IMR-90 (cell line): ENCODE measurements at regions not wholly inside any gene's neighbourhood (a gene's known extent, or its start where the extent isn't known, plus 50 kb on each side); places are given as distances from the start of the nearest gene placed in this dataset.

Experiments used
- ATAC-seq: fragments of 200-7000 bp; cut with Tn5 transposase; 2 replicates; pipeline ENCODE4 v1.9.1; 2020; ENCODE audit warnings: low read depth, mild to moderate bottlenecking, moderate library complexity
- BruUV-seq: library from RNA; stranded (reverse); fragments of 400-500 nt; replicated peaks from 2 replicates; lab custom pipeline; 2021; lab: Mats Ljungman, UMichigan
- CTCF ChIA-PET: fragments of 300-600 bp; formaldehyde crosslinking; extraction: SDS; loops from one replicate; lab custom pipeline; 2021; ENCODE audit warnings: antibody characterized with exemption; lab: Yijun Ruan, JAX
- POLR2A ChIA-PET: fragments of 300-600 bp; sonication (Branson Sonifier 250); formaldehyde crosslinking; loops from one replicate; lab custom pipeline; 2022; ENCODE audit warnings: antibody characterized with exemption; ENCODE audit not compliant: unreplicated experiment; lab: Charles Lee
- DNase-seq: peaks from one replicate; pipeline ENCODE4 v3.0.0; 2013
- H2AFZ ChIP-seq: replicated peaks from 2 replicates; pipeline ENCODE3; 2013; ENCODE audit warnings: low read length, mild to moderate bottlenecking; ENCODE audit not compliant: poor library complexity
- H2AK5ac ChIP-seq: 2 replicates; pipeline ENCODE4 v1.6.1; 2013; ENCODE audit warnings: low read depth, low read length, inconsistent platforms
- H2AK9ac ChIP-seq: replicated peaks from 2 replicates; pipeline ENCODE3; 2013; ENCODE audit warnings: mild to moderate bottlenecking, low read depth, low read length, moderate library complexity; ENCODE audit not compliant: poor library complexity
- H2BK120ac ChIP-seq: 2 replicates; pipeline ENCODE4 v1.6.1; 2013; ENCODE audit warnings: low read depth, low read length, inconsistent platforms
- H2BK15ac ChIP-seq: 3 replicates; pipeline ENCODE4 v1.6.1; 2013; ENCODE audit warnings: low read depth, low read length, inconsistent platforms
- H2BK20ac ChIP-seq: 2 replicates; pipeline ENCODE4 v1.6.1; 2013; ENCODE audit warnings: low read depth, mild to moderate bottlenecking, inconsistent platforms, low read length, moderate library complexity
- H2BK5ac ChIP-seq: 2 replicates; pipeline ENCODE4 v1.6.1; 2013; ENCODE audit warnings: mild to moderate bottlenecking, low read depth, low read length, inconsistent platforms; ENCODE audit not compliant: poor library complexity, severe bottlenecking
- H3K14ac ChIP-seq: replicated peaks from 2 replicates; pipeline ENCODE4 v1.6.1; 2013; ENCODE audit warnings: low read depth, low read length, inconsistent platforms
- H3K18ac ChIP-seq: 2 replicates; pipeline ENCODE4 v1.6.1; 2013; ENCODE audit warnings: low read depth, low read length, control low read depth
- H3K23ac ChIP-seq: 2 replicates; pipeline ENCODE4 v1.6.1; 2013; ENCODE audit warnings: low read depth, low read length, inconsistent platforms
- H3K27ac ChIP-seq: 2 replicates; pipeline ENCODE4 v1.5.1; 2013; ENCODE audit warnings: mild to moderate bottlenecking, control low read depth, low read length; ENCODE audit not compliant: insufficient read depth
- H3K27me3 ChIP-seq: 2 replicates; pipeline ENCODE4 v1.6.1; 2013; ENCODE audit warnings: low read length; ENCODE audit not compliant: control insufficient read depth, insufficient read depth
- H3K36me3 ChIP-seq: 2 replicates; pipeline ENCODE4 v1.6.1; 2013; ENCODE audit warnings: low read length, mixed read lengths; ENCODE audit not compliant: control insufficient read depth, insufficient read depth
- H3K4ac ChIP-seq: 2 replicates; pipeline ENCODE4 v1.6.1; 2013; ENCODE audit warnings: low read depth, low read length, inconsistent platforms
- H3K4me1 ChIP-seq: 2 replicates; pipeline ENCODE4 v1.6.1; 2013; ENCODE audit warnings: low read length, mixed read lengths; ENCODE audit not compliant: control insufficient read depth, insufficient read depth
- H3K4me2 ChIP-seq: 2 replicates; pipeline ENCODE4 v1.6.1; 2013; ENCODE audit warnings: low read depth, mild to moderate bottlenecking, control low read depth, low read length, moderate library complexity
- H3K4me3 ChIP-seq: 2 replicates; pipeline ENCODE4 v1.5.1; 2013; ENCODE audit warnings: low read depth, mild to moderate bottlenecking, control low read depth, low read length, moderate library complexity; ENCODE audit not compliant: insufficient read depth
- H3K56ac ChIP-seq: 2 replicates; pipeline ENCODE4 v1.6.1; 2013; ENCODE audit warnings: low read length, inconsistent platforms; ENCODE audit not compliant: insufficient read depth; ENCODE audit errors: extremely low read depth
- H3K79me1 ChIP-seq, 2 experiments: 2 replicates each; pipeline ENCODE4 v1.6.1; 2013; ENCODE audit warnings: low read length in 2 of 2, inconsistent platforms in 1 of 2, low read depth in 1 of 2
- H3K9ac ChIP-seq: 2 replicates; pipeline ENCODE4 v1.6.1; 2013; ENCODE audit warnings: low read depth, low read length, control low read depth
- H3K9me1 ChIP-seq: 2 replicates; pipeline ENCODE4 v1.6.1; 2013; ENCODE audit warnings: low read length, inconsistent platforms; ENCODE audit not compliant: insufficient read depth
- H3K9me3 ChIP-seq: 2 replicates; pipeline ENCODE4 v1.6.1; 2013; ENCODE audit warnings: low read length; ENCODE audit not compliant: control insufficient read depth, insufficient read depth
- H4K20me1 ChIP-seq: 2 replicates; pipeline ENCODE4 v1.6.1; 2013; ENCODE audit warnings: low read length, inconsistent platforms; ENCODE audit not compliant: insufficient read depth
- H4K5ac ChIP-seq: 2 replicates; pipeline ENCODE4 v1.6.1; 2013; ENCODE audit warnings: mild to moderate bottlenecking, low read depth, low read length, control low read depth
- H4K8ac ChIP-seq, 2 experiments: 2 replicates each; pipeline ENCODE4 v1.6.1; 2013; ENCODE audit warnings: low read depth in 2 of 2, low read length in 2 of 2, control low read depth in 1 of 2, inconsistent platforms in 1 of 2
- H4K91ac ChIP-seq: 2 replicates; pipeline ENCODE4 v1.6.1; 2013; ENCODE audit warnings: low read depth, low read length, inconsistent platforms; ENCODE audit not compliant: insufficient read depth
- BHLHE40 ChIP-seq: fragments of 150-350 bp; IDR thresholded peaks from 2 replicates; pipeline ENCODE4 v1.6.1; 2016; ENCODE audit warnings: mild to moderate bottlenecking, low read depth, low read length
- CHD1 ChIP-seq: IDR thresholded peaks from 2 replicates; pipeline ENCODE4 v1.6.1; 2012; ENCODE audit warnings: low read depth, low read length, improper control_type of control experiment
- CTCF ChIP-seq: conservative IDR thresholded peaks from 2 replicates; pipeline ENCODE4 v1.5.1; 2012; ENCODE audit warnings: mild to moderate bottlenecking, low read depth, low read length, improper control_type of control experiment
- MAFK ChIP-seq: IDR thresholded peaks from 2 replicates; pipeline ENCODE4 v1.6.1; 2012; ENCODE audit warnings: low read depth, low read length, improper control_type of control experiment
- MXI1 ChIP-seq: IDR thresholded peaks from 2 replicates; pipeline ENCODE4 v1.6.1; 2012; ENCODE audit warnings: low read depth, mild to moderate bottlenecking, low read length, moderate library complexity, borderline replicate concordance
- NFE2L2 ChIP-seq: fragments of 150-350 bp; IDR thresholded peaks from 2 replicates; pipeline ENCODE4 v1.6.1; 2016; ENCODE audit warnings: low read depth, mild to moderate bottlenecking, low read length
- POLR2A ChIP-seq: IDR thresholded peaks from 2 replicates; pipeline ENCODE4 v1.6.1; 2012; ENCODE audit warnings: mild to moderate bottlenecking, low read depth, low read length
- RAD21 ChIP-seq: IDR thresholded peaks from 2 replicates; pipeline ENCODE4 v1.6.1; 2012; ENCODE audit warnings: low read length, improper control_type of control experiment
- SMC3 ChIP-seq: fragments of 150-350 bp; IDR thresholded peaks from 2 replicates; pipeline ENCODE4 v1.6.1; 2016; ENCODE audit warnings: low read depth, mild to moderate bottlenecking, antibody characterized with exemption, low read length, moderate library complexity
- USF2 ChIP-seq: fragments of 150-350 bp; IDR thresholded peaks from 2 replicates; pipeline ENCODE4 v1.6.1; 2017; ENCODE audit warnings: mild to moderate bottlenecking, antibody characterized with exemption, low read length, low read depth
- WGBS, 2 experiments: methylation state at CpG; one replicate each; pipeline versions ENCODE4 v1.1.5 to v1.1.7; 2013; ENCODE audit warnings: missing lambda C conversion rate in 2 of 2; ENCODE audit not compliant: insufficient read length in 1 of 2; ENCODE audit errors: extremely low coverage in 2 of 2; 5-methylcytosine and 5-hydroxymethylcytosine counted together
- dilution Hi-C: fragments of 300-500 bp; cut with HindIII; formaldehyde crosslinking; loops from one replicate; pipeline ENCODE4 v1.14.3; 2018; ENCODE audit warnings: low sequenced_read_pairs; ENCODE audit not compliant: unreplicated experiment
- in situ Hi-C: fragments of 300-500 bp; cut with MboI; formaldehyde crosslinking; loops from 3 replicates; pipeline ENCODE4 v1.14.3; 2019; ENCODE audit warnings: low sequenced_read_pairs, inconsistent platforms, mixed read lengths
- intact Hi-C: fragments of 100-400 bp; cut with micrococcal nuclease; formaldehyde crosslinking; loops from 2 replicates; pipeline ENCODE4 v1.10.0; 2022

GRCh38 chr11:87493516-87493915, 455.8 kb downstream of the TMEM135 start:
- no peak overlapping the region for H3K56ac ChIP-seq
- BruUV-seq: no TSS peak
- no peak overlapping the region for H2BK5ac ChIP-seq
- H2AFZ ChIP-seq: no peak overlapping the region
- no peak overlapping the region for H3K4me3 ChIP-seq
- no peaks in the 10 kb centered on the region for H3K9me3 ChIP-seq
- H2BK20ac ChIP-seq: no peak overlapping the region
- H4K91ac ChIP-seq: no peak overlapping the region
- no peak overlapping the region for H2BK15ac ChIP-seq
- in situ Hi-C loops (no loop called here), dilution Hi-C loops (no loop called here), intact Hi-C loops (no loop called here)
- H3K4ac ChIP-seq: no peak overlapping the region
- H3K23ac ChIP-seq: no peak overlapping the region
- H3K79me1 ChIP-seq: no peaks in the 10 kb centered on the region
- no peak overlapping the region for H3K4me2 ChIP-seq
- no peak overlapping the region for H3K14ac ChIP-seq
- peaks cover 1% of the 10 kb centered on the region; the same call in 1 of the 2 replicates for H3K4me1 ChIP-seq
- DNase-seq: peak; percentile 55
- WGBS, 2 experiments: no CpG with 5 or more reads among the region's 4 CpGs
- ChIA-PET CTCF (no interaction called here), POLR2A (no interaction called here)
- no peak overlapping the region for H2AK9ac ChIP-seq
- H2BK120ac ChIP-seq: no peak overlapping the region
- no peaks in the 10 kb centered on the region for H3K36me3 ChIP-seq
- H4K5ac ChIP-seq: no peak overlapping the region
- H3K18ac ChIP-seq: no peak overlapping the region
- H3K27me3 ChIP-seq: no peaks in the 10 kb centered on the region
- no peak overlapping the region for H4K8ac ChIP-seq
- H3K9ac ChIP-seq: no peak overlapping the region
- no peak overlapping the region for H3K27ac ChIP-seq
- no peak overlapping the region for H2AK5ac ChIP-seq
- H3K9me1 ChIP-seq: no peaks in the 10 kb centered on the region
- peak; percentile 93 for ATAC-seq
- H4K20me1 ChIP-seq: no peaks in the 10 kb centered on the region
- TF ChIP-seq USF2 (no peak), MXI1 (no peak), BHLHE40 (no peak), CHD1 (no peak), MAFK (no peak), POLR2A (no peak), CTCF (no peak), RAD21 (no peak), NFE2L2 (no peak), SMC3 (no peak)
